Ishikawa (cell line): ENCODE measurements at regions not wholly inside any gene's neighbourhood (a gene's known extent, or its start where the extent isn't known, plus 50 kb on each side); places are given as distances from the start of the nearest gene placed in this dataset.

Experiments used
- EP300 ChIP-seq: IDR thresholded peaks from 2 replicates; pipeline ENCODE4 v1.6.1; 2012; ENCODE audit warnings: borderline replicate concordance
- NFIC ChIP-seq: IDR thresholded peaks from 2 replicates; pipeline ENCODE4 v1.6.1; 2012
- TAF1 ChIP-seq: IDR thresholded peaks from 2 replicates; pipeline ENCODE4 v1.6.1; 2012; ENCODE audit warnings: low read depth, mild to moderate bottlenecking
- TEAD4 ChIP-seq: IDR thresholded peaks from 2 replicates; pipeline ENCODE4 v1.6.1; 2012
- YY1 ChIP-seq: IDR thresholded peaks from 2 replicates; pipeline ENCODE4 v1.6.1; 2012; ENCODE audit warnings: low read depth

- TF ChIP-seq EP300 (no peak), YY1 (no peak), TAF1 (no peak), NFIC (no peak), TEAD4 (no peak)
Measured at GRCh38 chr2:239834143-239834542, 191.0 kb downstream of the NDUFA10 start.
